ENCODE measurements at regions not wholly inside any gene's neighbourhood (a gene's known extent, or its start where the extent isn't known, plus 50 kb on each side); places are given as distances from the start of the nearest gene placed in this dataset.

- TF ChIP-seq POLR2A (IDR thresholded peaks at IDR 0.05): no peak
- no peak for TF ChIP-seq POLR2AphosphoS5 (IDR thresholded peaks at IDR 0.05)
These were observed 70.2 kb upstream of the TRPM1 start for GRCh38 chr15:31171731-31172130.

All from sigmoid colon (tissue), 4 donors.